ENCODE measurements at regions not wholly inside any gene's neighbourhood (a gene's known extent, or its start where the extent isn't known, plus 50 kb on each side); places are given as distances from the start of the nearest gene placed in this dataset.

DNA sequence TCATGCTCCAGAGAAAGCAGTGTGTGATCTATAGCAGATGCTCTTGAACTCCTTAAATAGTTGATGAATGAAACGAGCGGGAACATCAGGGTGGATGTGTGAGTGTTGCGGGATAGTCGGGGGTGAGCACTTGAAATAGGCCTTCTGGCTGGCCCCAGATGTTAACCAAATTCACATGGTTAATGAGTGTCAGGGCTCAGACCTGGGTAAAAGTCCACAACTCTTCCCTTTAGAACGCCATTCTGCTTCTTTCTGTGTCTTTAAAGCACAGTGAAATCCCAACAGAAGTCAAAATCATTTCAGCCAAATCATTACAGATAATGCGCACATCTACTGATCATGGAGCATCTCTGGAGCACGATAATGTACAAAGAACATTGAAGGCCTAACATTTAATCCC lies 249.4 kb upstream of the BOD1L1 start:
- no peaks in the 10 kb centered on the region for H3K9me3 ChIP-seq (ENCODE audit: low read depth, low read length)
- no peaks in the 10 kb centered on the region for H4K20me1 ChIP-seq (ENCODE audit: insufficient read depth, low read length)
- H3K4me2 ChIP-seq (ENCODE audit: insufficient read depth, low read length): no peak overlapping the region
- H3K4me3 ChIP-seq (ENCODE audit: insufficient read depth, low read length): no peak overlapping the region
- H3K36me3 ChIP-seq (ENCODE audit: insufficient read depth, low read length): no peaks in the 10 kb centered on the region
- H3K4me1 ChIP-seq (ENCODE audit: insufficient read depth, low read length): peaks cover 5% of the 10 kb centered on the region
- no peak overlapping the region for H3K27ac ChIP-seq (ENCODE audit: low read depth, low read length)
- DNase-seq (ENCODE audit: insufficient read length, low spot score, missing footprints): no peak
- H2AFZ ChIP-seq (ENCODE audit: low read length): no peak overlapping the region
- TF ChIP-seq, protein P1, sequence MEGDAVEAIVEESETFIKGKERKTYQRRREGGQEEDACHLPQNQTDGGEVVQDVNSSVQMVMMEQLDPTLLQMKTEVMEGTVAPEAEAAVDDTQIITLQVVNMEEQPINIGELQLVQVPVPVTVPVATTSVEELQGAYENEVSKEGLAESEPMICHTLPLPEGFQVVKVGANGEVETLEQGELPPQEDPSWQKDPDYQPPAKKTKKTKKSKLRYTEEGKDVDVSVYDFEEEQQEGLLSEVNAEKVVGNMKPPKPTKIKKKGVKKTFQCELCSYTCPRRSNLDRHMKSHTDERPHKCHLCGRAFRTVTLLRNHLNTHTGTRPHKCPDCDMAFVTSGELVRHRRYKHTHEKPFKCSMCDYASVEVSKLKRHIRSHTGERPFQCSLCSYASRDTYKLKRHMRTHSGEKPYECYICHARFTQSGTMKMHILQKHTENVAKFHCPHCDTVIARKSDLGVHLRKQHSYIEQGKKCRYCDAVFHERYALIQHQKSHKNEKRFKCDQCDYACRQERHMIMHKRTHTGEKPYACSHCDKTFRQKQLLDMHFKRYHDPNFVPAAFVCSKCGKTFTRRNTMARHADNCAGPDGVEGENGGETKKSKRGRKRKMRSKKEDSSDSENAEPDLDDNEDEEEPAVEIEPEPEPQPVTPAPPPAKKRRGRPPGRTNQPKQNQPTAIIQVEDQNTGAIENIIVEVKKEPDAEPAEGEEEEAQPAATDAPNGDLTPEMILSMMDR (IDR thresholded peaks at IDR 0.05; ENCODE audit: extremely low read depth, low read depth, low read length): no peak
- no peaks in the 10 kb centered on the region for H3K27me3 ChIP-seq (ENCODE audit: insufficient read depth, low read length)
- H3K79me2 ChIP-seq (ENCODE audit: insufficient read depth, low read length): no peaks in the 10 kb centered on the region

DNA sequence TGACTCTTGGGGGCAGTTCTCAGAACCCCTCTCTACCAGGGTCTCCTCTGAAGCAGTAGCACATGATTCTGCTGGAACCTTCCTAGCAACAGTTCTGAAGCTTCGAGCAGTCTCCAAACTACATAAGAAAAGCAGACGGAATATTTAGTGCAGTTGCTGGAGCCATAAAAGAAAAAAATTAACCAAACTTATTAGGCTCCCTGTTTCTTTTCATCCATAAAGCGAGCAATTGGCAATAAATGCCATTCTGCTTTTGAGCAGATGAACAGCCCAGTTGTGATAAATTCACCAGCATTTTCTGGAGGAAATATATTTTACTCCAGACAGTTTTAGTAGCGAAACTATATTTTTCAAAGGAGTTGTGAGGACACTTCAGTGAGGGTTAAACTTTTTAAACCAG lies 250.1 kb upstream of the BOD1L1 start:
- Histone ChIP-seq H3K4me3 (ENCODE audit: insufficient read depth, low read length) (no peak overlapping the region), H3K36me3 (ENCODE audit: insufficient read depth, low read length) (no peaks in the 10 kb centered on the region), H4K20me1 (ENCODE audit: insufficient read depth, low read length) (no peaks in the 10 kb centered on the region), H3K27ac (ENCODE audit: low read depth, low read length) (no peak overlapping the region), H3K4me2 (ENCODE audit: insufficient read depth, low read length) (no peak overlapping the region), H2AFZ (ENCODE audit: low read length) (no peak overlapping the region), H3K4me1 (ENCODE audit: insufficient read depth, low read length) (peaks cover 11% of the 10 kb centered on the region), H3K79me2 (ENCODE audit: insufficient read depth, low read length) (no peaks in the 10 kb centered on the region), H3K9me3 (ENCODE audit: low read depth, low read length) (no peaks in the 10 kb centered on the region), H3K27me3 (ENCODE audit: insufficient read depth, low read length) (no peaks in the 10 kb centered on the region)
- TF ChIP-seq, protein P1 (IDR thresholded peaks at IDR 0.05; ENCODE audit: extremely low read depth, low read depth, low read length): no peak
- no peak for DNase-seq (ENCODE audit: insufficient read length, low spot score, missing footprints)

DNA sequence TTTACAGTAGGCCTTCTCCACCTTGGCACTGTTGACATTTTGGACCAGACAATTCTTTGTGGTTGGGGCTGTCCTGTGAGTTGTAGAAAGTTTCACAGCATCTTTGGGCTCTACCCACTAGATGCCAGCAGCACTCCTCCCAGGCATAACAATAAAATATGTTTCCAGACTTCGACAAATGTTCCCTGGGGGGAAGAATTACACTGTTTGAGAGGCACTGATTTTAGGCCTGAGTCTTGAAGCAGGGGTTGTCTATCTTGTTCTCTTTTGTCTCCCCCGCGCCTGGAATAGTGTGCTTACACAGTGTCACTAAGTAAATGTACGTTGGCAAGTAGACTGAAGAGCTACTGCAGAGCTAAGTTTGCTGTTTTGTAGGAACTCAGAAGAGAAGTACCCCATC lies 254.4 kb upstream of the BOD1L1 start:
- H4K20me1 ChIP-seq (ENCODE audit: insufficient read depth, low read length): no peaks in the 10 kb centered on the region
- peak overlapping the region; percentile 56 for H3K27ac ChIP-seq (ENCODE audit: low read depth, low read length)
- H3K27me3 ChIP-seq (ENCODE audit: insufficient read depth, low read length): no peaks in the 10 kb centered on the region
- H3K4me1 ChIP-seq (ENCODE audit: insufficient read depth, low read length): peaks cover 11% of the 10 kb centered on the region
- no peaks in the 10 kb centered on the region for H3K9me3 ChIP-seq (ENCODE audit: low read depth, low read length)
- no peak overlapping the region for H3K4me3 ChIP-seq (ENCODE audit: insufficient read depth, low read length)
- no peaks in the 10 kb centered on the region for H3K36me3 ChIP-seq (ENCODE audit: insufficient read depth, low read length)
- TF ChIP-seq, protein P1 (IDR thresholded peaks at IDR 0.05; ENCODE audit: extremely low read depth, low read depth, low read length): peak; percentile 65
- H3K4me2 ChIP-seq (ENCODE audit: insufficient read depth, low read length): no peak overlapping the region
- peak overlapping the region; percentile 94 for H2AFZ ChIP-seq (ENCODE audit: low read length)
- DNase-seq (ENCODE audit: insufficient read length, low spot score, missing footprints): no peak
- no peaks in the 10 kb centered on the region for H3K79me2 ChIP-seq (ENCODE audit: insufficient read depth, low read length)

DNA sequence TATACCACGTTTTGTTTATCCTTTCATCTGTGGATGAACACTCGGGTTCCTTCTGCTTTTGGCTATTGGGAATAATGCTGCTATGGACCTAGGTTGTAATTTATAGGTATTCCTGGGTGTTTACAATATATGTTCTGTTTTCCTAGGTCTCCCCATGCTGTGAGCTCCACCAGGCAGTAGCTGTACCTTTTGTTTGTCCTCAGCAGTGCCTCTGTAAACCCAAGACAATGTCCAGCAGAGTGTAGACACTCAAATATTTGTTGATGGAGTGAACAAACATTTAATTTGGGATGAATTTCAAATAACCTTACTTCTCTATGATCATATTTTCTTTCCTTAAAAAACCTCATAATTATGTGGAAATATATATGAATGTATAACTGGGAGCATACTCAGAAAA lies 259.5 kb upstream of the BOD1L1 start:
- Histone ChIP-seq H3K27ac (ENCODE audit: low read depth, low read length) (no peak overlapping the region), H2AFZ (ENCODE audit: low read length) (no peak overlapping the region), H3K4me2 (ENCODE audit: insufficient read depth, low read length) (no peak overlapping the region), H3K4me1 (ENCODE audit: insufficient read depth, low read length) (peaks cover 26% of the 10 kb centered on the region), H3K36me3 (ENCODE audit: insufficient read depth, low read length) (no peaks in the 10 kb centered on the region), H3K27me3 (ENCODE audit: insufficient read depth, low read length) (no peaks in the 10 kb centered on the region), H4K20me1 (ENCODE audit: insufficient read depth, low read length) (no peaks in the 10 kb centered on the region), H3K79me2 (ENCODE audit: insufficient read depth, low read length) (no peaks in the 10 kb centered on the region), H3K9me3 (ENCODE audit: low read depth, low read length) (no peaks in the 10 kb centered on the region), H3K4me3 (ENCODE audit: insufficient read depth, low read length) (no peak overlapping the region)
- TF ChIP-seq, protein P1 (IDR thresholded peaks at IDR 0.05; ENCODE audit: extremely low read depth, low read depth, low read length): no peak
- DNase-seq (ENCODE audit: insufficient read length, low spot score, missing footprints): no peak
